ENCODE measurements at regions not wholly inside any gene's neighbourhood (a gene's known extent, or its start where the extent isn't known, plus 50 kb on each side); places are given as distances from the start of the nearest gene placed in this dataset.

GRCh38 chr1:239771550-239771949 lies 320.1 kb upstream of the FMN2 start:
- no peak overlapping the region for H3K27ac ChIP-seq (ENCODE audit: low read depth, low read length, poor library complexity, severe bottlenecking)
- CTCF ChIA-PET: no interaction called here
- TF ChIP-seq CTCF (conservative IDR thresholded peaks at IDR 0.05; ENCODE audit: low read depth, low read length) (no peak), EZH2 (IDR thresholded peaks at IDR 0.05; ENCODE audit: borderline replicate concordance, low read depth, low read length, poor library complexity, severe bottlenecking) (no peak)

GRCh38 chr1:239772446-239772845 lies 319.2 kb upstream of the FMN2 start:
- no peaks in the 10 kb centered on the region for H3K27me3 ChIP-seq (replicated peaks; ENCODE audit: insufficient read depth, low read depth, low read length, poor library complexity)
- CTCF ChIA-PET: no interaction called here
- TF ChIP-seq CTCF (conservative IDR thresholded peaks at IDR 0.05; ENCODE audit: low read depth, low read length) (no peak), EZH2 (IDR thresholded peaks at IDR 0.05; ENCODE audit: borderline replicate concordance, low read depth, low read length, poor library complexity, severe bottlenecking) (no peak)

More at GRCh38 chr1:239771550-239771949, 320.1 kb upstream of the FMN2 start:
- Histone ChIP-seq H3K4me1 (ENCODE audit: insufficient read depth, low read length, poor library complexity, severe bottlenecking) (no peaks in the 10 kb centered on the region), H3K4me3 (ENCODE audit: low read depth, low read length, poor library complexity, severe bottlenecking) (no peak overlapping the region), H3K9me3 (ENCODE audit: low read depth, low read length, poor library complexity, severe bottlenecking) (no peaks in the 10 kb centered on the region), H3K36me3 (ENCODE audit: insufficient read depth, low read length, poor library complexity, severe bottlenecking) (no peaks in the 10 kb centered on the region), H3K27me3 (replicated peaks; ENCODE audit: insufficient read depth, low read depth, low read length, poor library complexity) (no peaks in the 10 kb centered on the region)
- intact Hi-C loops (cut with micrococcal nuclease; ENCODE audit: unreplicated experiment): no loop called here
- no peak for DNase-seq (ENCODE audit: low spot score)
- no TSS peak for BruUV-seq (replicated peaks)
- POLR2A ChIA-PET (ENCODE audit: low non-redundant PET): no interaction called here

GRCh38 chr1:239775466-239775865 lies 316.2 kb upstream of the FMN2 start:
- Histone ChIP-seq H3K27ac (ENCODE audit: low read depth, low read length, poor library complexity, severe bottlenecking) (no peak overlapping the region), H3K36me3 (ENCODE audit: insufficient read depth, low read length, poor library complexity, severe bottlenecking) (no peaks in the 10 kb centered on the region), H3K27me3 (replicated peaks; ENCODE audit: insufficient read depth, low read depth, low read length, poor library complexity) (no peaks in the 10 kb centered on the region), H3K9me3 (ENCODE audit: low read depth, low read length, poor library complexity, severe bottlenecking) (no peaks in the 10 kb centered on the region), H3K4me1 (ENCODE audit: insufficient read depth, low read length, poor library complexity, severe bottlenecking) (no peaks in the 10 kb centered on the region), H3K4me3 (ENCODE audit: low read depth, low read length, poor library complexity, severe bottlenecking) (no peak overlapping the region)
- POLR2A ChIA-PET (ENCODE audit: low non-redundant PET): no interaction called here
- TF ChIP-seq CTCF (conservative IDR thresholded peaks at IDR 0.05; ENCODE audit: low read depth, low read length) (no peak), EZH2 (IDR thresholded peaks at IDR 0.05; ENCODE audit: borderline replicate concordance, low read depth, low read length, poor library complexity, severe bottlenecking) (no peak)
- no peak for DNase-seq (ENCODE audit: low spot score)
- BruUV-seq (replicated peaks): no TSS peak
- intact Hi-C loops (cut with micrococcal nuclease; ENCODE audit: unreplicated experiment): no loop called here
- CTCF ChIA-PET: no interaction called here

More at GRCh38 chr1:239772446-239772845, 319.2 kb upstream of the FMN2 start:
- BruUV-seq (replicated peaks): no TSS peak
- intact Hi-C loops (cut with micrococcal nuclease; ENCODE audit: unreplicated experiment): no loop called here
- no peak for DNase-seq (ENCODE audit: low spot score)
- H3K9me3 ChIP-seq (ENCODE audit: low read depth, low read length, poor library complexity, severe bottlenecking): no peaks in the 10 kb centered on the region
- no peaks in the 10 kb centered on the region for H3K4me1 ChIP-seq (ENCODE audit: insufficient read depth, low read length, poor library complexity, severe bottlenecking)
- H3K27ac ChIP-seq (ENCODE audit: low read depth, low read length, poor library complexity, severe bottlenecking): no peak overlapping the region
- no peak overlapping the region for H3K4me3 ChIP-seq (ENCODE audit: low read depth, low read length, poor library complexity, severe bottlenecking)
- POLR2A ChIA-PET (ENCODE audit: low non-redundant PET): no interaction called here
- no peaks in the 10 kb centered on the region for H3K36me3 ChIP-seq (ENCODE audit: insufficient read depth, low read length, poor library complexity, severe bottlenecking)
